Stimulated activated CD4-positive, alpha-beta T cell treated with anti-CD3 and anti-CD28 coated beads, Interleukin-1b, Interleukin-23, amount 100 ng/mL, for 48 hours (primary cell): ENCODE measurements at regions not wholly inside any gene's neighbourhood (a gene's known extent, or its start where the extent isn't known, plus 50 kb on each side); places are given as distances from the start of the nearest gene placed in this dataset.

ENCODE experiments used
- DNase-seq: peaks from one replicate; pipeline ENCODE4 v3.0.0-alpha.2; 2020

- DNase-seq, result no peak
Observed at GRCh38 chr10:83592337-83592935, 546.9 kb upstream of the GHITM start.

GRCh38 chr10:83603708-83604107 is 535.6 kb upstream of the GHITM start:
- DNase-seq, result no peak

- DNase-seq, result no peak
Observed at GRCh38 chr10:83605783-83606630, 533.3 kb upstream of the GHITM start.

GRCh38 chr10:83607959-83608745 is 531.2 kb upstream of the GHITM start:
- no peak for DNase-seq

GRCh38 chr10:83612050-83612449 is 527.3 kb upstream of the GHITM start:
- no peak for DNase-seq

GRCh38 chr10:83612746-83613145 is 526.6 kb upstream of the GHITM start:
- DNase-seq, result no peak

GRCh38 chr10:83617172-83617571 is 522.1 kb upstream of the GHITM start:
- DNase-seq, result no peak

- DNase-seq, result no peak
Observed at GRCh38 chr10:83617692-83618545, 521.4 kb upstream of the GHITM start.

GRCh38 chr10:83625831-83626360 is 513.4 kb upstream of the GHITM start:
- no peak for DNase-seq

GRCh38 chr10:83632701-83633100 is 506.6 kb upstream of the GHITM start:
- DNase-seq, result no peak

GRCh38 chr10:83633547-83633946 is 505.8 kb upstream of the GHITM start:
- no peak for DNase-seq

GRCh38 chr10:83636826-83637225 is 502.5 kb upstream of the GHITM start:
- no peak for DNase-seq

GRCh38 chr10:83647526-83647925 is 491.8 kb upstream of the GHITM start:
- DNase-seq, result no peak

GRCh38 chr10:83648201-83648600 is 491.1 kb upstream of the GHITM start:
- no peak for DNase-seq

- no peak for DNase-seq
Observed at GRCh38 chr10:83649471-83649870, 489.8 kb upstream of the GHITM start.

GRCh38 chr10:83654689-83655088 is 484.6 kb upstream of the GHITM start:
- DNase-seq, result no peak

- DNase-seq, result no peak
Observed at GRCh38 chr10:83656924-83657323, 482.4 kb upstream of the GHITM start.

- no peak for DNase-seq
Observed at GRCh38 chr10:83657487-83657886, 481.8 kb upstream of the GHITM start.

- DNase-seq, result no peak
Observed at GRCh38 chr10:83663918-83664317, 475.4 kb upstream of the GHITM start.

GRCh38 chr10:83666762-83667161 is 472.5 kb upstream of the GHITM start:
- DNase-seq, result no peak

- DNase-seq, result no peak
Observed at GRCh38 chr10:83667594-83667993, 471.7 kb upstream of the GHITM start.

GRCh38 chr10:83673316-83673715 is 466.0 kb upstream of the GHITM start:
- no peak for DNase-seq

GRCh38 chr10:83677795-83678194 is 461.5 kb upstream of the GHITM start:
- DNase-seq, result no peak
